ENCODE measurements at regions not wholly inside any gene's neighbourhood (a gene's known extent, or its start where the extent isn't known, plus 50 kb on each side); places are given as distances from the start of the nearest gene placed in this dataset.

- no peak for DNase-seq (ENCODE audit: low read depth in 3 of 3)
Measured at GRCh38 chr11:26093206-26093605, 238.7 kb upstream of the ANO3 start.

DNA sequence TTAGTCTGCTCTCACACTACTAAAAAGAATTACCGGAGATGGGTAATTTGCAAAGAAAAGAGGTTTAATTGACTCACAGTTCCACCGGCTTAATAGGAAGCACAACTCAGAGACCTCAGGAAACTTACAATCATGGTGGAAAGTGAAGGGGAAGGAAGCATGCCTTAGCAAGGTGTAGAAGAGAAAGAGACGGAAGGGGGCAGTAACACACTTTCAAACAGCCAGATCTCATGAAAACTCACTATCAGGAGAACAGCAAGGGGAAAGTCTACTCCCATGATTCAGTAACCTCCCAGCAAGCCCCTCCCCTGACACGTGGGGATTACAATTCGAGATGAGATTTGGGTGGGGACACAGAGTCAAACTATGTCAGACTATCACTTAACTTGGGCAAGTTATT, 236.6 kb upstream of the ANO3 start:
- no peak for DNase-seq (ENCODE audit: low read depth in 3 of 3)

GRCh38 chr11:26096451-26096850, 235.5 kb upstream of the ANO3 start:
- DNase-seq (ENCODE audit: low read depth in 3 of 3): no peak

GRCh38 chr11:26102325-26102724, 229.6 kb upstream of the ANO3 start:
- no peak for DNase-seq (ENCODE audit: low read depth in 3 of 3)

- DNase-seq (ENCODE audit: low read depth in 3 of 3): no peak
Measured at GRCh38 chr11:26105762-26106423, 226.0 kb upstream of the ANO3 start.

- DNase-seq (ENCODE audit: low read depth in 3 of 3): no peak
Measured at GRCh38 chr11:26106726-26107125, 225.2 kb upstream of the ANO3 start.

- DNase-seq (ENCODE audit: low read depth in 3 of 3): no peak
Measured at GRCh38 chr11:26109658-26110368, 222.1 kb upstream of the ANO3 start.

GRCh38 chr11:26112264-26112663, 219.7 kb upstream of the ANO3 start:
- no peak for DNase-seq (ENCODE audit: low read depth in 3 of 3)

DNA sequence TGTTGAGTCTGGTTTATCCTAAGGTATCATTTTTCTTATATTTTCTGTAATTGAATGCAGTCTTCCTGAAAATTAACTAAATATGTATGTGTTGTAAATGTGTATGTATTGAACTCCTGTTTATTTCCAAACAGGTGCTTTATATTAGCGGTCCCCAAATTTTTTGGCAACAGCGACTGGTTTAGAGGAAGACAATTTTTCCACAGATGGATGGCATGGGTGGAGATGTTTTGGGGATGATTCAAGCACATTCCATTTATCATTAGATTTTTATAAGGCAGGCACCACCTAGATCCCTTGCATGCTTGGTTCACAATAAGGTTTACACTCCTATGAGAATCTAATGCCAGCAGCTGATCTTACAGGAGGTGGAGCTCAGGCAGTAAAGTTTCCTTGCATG, 210.5 kb upstream of the ANO3 start:
- DNase-seq (ENCODE audit: low read depth in 3 of 3): no peak

GRCh38 chr11:26126741-26127140, 205.2 kb upstream of the ANO3 start:
- no peak for DNase-seq (ENCODE audit: low read depth in 3 of 3)

- DNase-seq (ENCODE audit: low read depth in 3 of 3): no peak
Measured at GRCh38 chr11:26127336-26127735, 204.6 kb upstream of the ANO3 start.

DNA sequence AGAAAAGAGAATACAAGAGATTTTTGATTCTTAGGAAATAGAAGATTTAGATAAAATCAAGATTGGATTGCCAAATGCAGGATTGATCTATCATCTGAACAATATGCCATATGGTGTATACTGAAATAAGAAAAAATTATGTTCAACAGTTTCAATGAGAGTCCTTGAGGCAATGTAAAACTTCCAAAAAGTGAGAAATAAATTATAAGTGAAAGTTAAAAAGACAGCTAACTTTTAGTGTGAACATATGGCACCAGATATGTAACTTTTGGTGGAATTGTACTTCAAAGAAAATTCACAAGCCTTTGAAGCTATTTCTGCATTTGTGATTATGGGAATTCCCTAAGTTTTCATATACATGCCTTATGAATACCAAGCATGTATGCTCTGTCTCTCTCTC, 200.5 kb upstream of the ANO3 start:
- DNase-seq (ENCODE audit: low read depth in 3 of 3): no peak

DNA sequence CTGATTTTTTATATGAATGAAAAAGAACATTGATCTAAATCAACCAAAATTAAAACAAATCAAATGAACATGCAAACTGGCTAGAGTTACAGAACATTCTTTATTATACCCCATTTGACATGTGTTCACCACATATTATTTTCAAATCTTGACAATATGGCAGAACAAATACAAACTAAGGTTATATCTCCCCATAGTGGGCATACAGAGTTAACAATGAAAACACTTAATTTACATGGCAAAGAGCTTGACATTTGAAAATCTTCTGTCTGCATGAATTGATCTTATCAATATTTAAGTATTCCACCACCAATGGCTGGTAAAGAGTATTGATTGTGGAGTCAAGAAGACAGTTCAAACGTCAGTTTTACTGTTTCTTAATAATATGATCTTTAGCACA, 197.9 kb upstream of the ANO3 start:
- no peak for DNase-seq (ENCODE audit: low read depth in 3 of 3)

DNA sequence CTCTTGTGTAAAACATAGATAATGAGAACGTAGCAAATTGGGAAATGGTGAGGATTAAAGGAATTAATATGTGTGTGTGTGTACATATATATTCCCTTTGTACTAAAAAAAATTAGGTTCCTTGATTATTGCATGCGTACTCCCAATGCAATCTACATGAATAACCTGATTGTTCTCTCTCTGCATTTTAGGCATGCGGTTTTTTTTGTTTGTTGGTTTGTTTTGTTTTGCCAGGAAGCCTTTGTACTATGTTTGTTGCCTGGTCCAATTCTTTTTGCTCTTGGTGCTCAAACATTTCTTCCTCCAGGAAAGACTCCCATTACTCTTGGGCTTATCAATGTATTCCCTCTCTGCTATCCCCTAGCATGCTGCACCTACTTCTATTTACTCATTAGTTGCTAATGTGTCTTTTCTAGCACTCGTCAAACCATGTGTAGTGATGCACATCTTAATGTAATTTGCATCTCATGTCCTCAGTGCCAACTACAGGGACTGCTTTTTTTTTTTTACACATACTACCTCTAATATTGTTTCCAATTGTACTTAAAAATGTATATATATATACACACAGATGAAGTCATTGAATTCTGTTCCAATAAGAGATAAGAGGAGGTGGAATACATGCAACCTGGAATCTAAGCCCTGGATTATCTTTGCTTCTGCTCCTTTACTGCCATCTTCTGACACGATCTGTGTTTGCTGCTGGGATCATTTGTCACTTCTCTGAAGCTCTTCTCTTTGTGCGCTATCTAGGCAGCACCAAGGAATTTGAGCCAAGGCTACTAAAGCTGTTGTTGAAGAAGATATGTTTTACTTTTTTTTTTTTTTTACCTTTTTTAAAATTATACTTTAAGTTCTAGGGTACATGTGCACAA, 197.2 kb upstream of the ANO3 start:
- DNase-seq (ENCODE audit: low read depth in 3 of 3): no peak

DNA sequence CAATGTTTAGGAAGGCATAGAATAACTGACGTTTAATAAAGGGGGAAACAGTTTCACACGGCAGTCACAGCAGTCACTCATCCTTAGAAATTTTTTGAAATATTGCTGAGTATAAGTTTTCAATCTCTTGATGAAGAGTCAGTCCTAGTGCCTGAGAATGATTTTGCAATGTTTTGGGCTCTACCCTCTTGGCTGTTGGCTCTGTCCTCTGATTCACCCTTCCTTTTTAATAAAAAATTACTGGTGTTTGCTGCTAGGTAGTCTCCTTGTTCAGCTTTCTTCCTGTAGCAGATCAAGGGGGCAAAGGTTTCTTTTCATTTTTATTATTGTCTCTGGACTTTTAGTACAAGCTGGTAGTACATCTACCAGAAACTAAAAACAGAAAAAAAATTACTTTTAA, 194.3 kb upstream of the ANO3 start:
- DNase-seq (ENCODE audit: low read depth in 3 of 3): no peak

- no peak for DNase-seq (ENCODE audit: low read depth in 3 of 3)
Measured at GRCh38 chr11:26142891-26143290, 189.0 kb upstream of the ANO3 start.

DNA sequence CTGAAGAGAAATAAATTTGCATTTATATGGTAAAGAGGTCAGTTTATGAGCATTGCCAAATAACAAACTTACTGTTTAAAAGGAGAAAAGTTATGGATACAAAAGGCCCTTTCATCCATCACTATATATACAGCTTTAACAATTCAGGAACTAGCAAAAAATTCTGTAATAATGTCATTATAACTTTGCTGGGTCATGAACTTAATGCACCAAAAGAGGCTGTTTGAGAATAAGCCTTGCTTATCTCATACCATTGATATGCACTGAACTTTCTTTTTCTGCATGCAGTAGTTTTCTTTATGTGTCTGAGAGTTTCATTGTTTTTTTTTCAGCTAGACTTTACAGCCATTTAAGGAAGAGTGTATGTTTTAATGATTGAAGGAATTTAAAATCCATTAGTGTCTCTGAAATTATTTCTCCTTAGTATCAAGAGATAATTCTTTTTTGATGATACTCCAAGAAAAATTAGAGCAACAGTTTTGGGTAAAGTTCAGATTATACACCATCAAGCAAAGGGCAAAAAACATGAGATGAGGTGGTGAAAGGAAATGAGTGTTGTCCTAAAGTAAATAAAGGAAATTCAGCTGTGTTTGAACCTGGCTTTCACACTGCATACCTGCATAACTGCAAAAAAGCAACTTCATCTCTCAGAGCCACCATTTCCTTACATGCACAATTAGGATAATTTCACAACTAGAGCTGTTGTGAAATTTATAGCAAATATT, 188.2 kb upstream of the ANO3 start:
- DNase-seq (ENCODE audit: low read depth in 3 of 3): no peak

GRCh38 chr11:26144291-26144690, 187.6 kb upstream of the ANO3 start:
- DNase-seq (ENCODE audit: low read depth in 3 of 3): no peak

DNA sequence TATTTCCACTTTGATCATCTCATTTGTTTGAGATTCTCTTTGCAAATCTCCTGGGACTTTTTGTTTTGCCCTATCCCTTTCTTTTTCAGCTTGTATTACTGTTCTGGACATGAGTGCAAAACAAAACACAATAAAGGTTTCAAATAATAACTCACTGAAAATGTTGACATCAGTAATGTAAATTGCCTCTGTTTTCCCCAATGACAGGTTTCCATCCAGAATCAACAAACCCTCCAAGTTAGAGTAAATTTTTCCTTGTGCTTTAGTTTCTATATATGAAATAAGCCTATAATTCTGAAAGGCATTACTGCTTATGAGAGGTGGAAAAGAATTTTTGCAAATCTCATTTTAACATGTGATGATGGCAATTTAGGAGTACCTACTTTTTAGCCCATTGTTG, 187.0 kb upstream of the ANO3 start:
- no peak for DNase-seq (ENCODE audit: low read depth in 3 of 3)

DNA sequence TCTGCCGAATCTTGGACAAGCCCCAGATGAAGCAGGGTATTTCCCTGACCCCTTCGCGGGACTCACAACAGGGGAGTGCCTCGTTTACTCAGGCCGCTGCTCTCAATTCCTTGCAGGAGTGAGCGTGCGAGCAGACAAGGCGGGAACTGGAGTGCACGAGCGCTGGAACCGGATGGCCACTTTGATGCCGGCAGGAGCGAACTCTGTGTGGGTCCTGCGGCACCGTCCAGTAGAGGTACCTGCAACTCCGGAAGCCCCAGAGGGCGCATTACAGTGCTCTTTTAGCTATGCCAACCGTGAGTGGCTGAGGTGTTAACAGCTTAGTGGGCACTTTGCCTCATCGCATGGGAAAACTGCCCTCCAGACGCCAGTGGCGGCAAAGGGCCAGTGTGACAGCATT, 182.3 kb upstream of the ANO3 start:
- DNase-seq (ENCODE audit: low read depth in 3 of 3): no peak

DNA sequence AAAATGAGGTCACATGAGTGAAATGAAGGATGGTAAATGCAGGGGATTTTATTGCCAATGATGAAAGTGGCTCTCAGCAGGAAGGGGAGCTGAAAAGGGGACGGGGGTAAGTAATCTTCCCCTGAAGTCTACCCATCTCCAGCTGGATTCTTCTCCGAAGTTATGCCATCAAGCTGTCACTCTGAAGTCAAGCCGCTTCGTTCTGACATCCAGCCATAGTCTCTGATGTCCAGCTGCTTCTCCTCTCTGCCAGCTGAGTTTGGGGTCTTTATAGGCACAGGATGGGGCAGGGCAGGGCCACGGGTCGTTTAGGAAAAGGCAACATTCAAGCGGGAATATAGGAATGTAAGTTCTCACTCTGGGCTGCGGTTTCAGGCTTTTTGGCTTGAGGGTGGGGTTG, 181.9 kb upstream of the ANO3 start:
- no peak for DNase-seq (ENCODE audit: low read depth in 3 of 3)

- no peak for DNase-seq (ENCODE audit: low read depth in 3 of 3)
Measured at GRCh38 chr11:26158251-26158650, 173.7 kb upstream of the ANO3 start.

Data from stimulated activated CD4-positive, alpha-beta T cell treated with anti-CD3 and anti-CD28 coated beads, TNF-alpha, amount 100 ng/mL, for 48 hours (primary cell).